Peyer's patch (tissue), 4 donors: ENCODE measurements at regions not wholly inside any gene's neighbourhood (a gene's known extent, or its start where the extent isn't known, plus 50 kb on each side); places are given as distances from the start of the nearest gene placed in this dataset.

Source experiments
- DNase-seq, 3 donors: peaks; one replicate each; pipeline ENCODE4 v3.0.0-alpha.2; 2017 to 2019
- H3K27ac ChIP-seq, 4 donors: fragments of 200-600 bp; sonication (generic); one replicate each; pipeline ENCODE4 v1.5.1; 2016 to 2019
- H3K27me3 ChIP-seq, 2 donors: fragments of 200-600 bp; sonication (generic); one replicate each; pipeline ENCODE4 v1.5.1; 2019
- H3K36me3 ChIP-seq, 3 donors: fragments of 200-600 bp; sonication (generic); one replicate each; pipeline ENCODE4 v1.5.1; 2016 to 2019
- H3K4me1 ChIP-seq, 4 donors: fragments of 200-600 bp; sonication (generic); one replicate each; pipeline ENCODE4 v1.5.1; 2016 to 2019
- H3K4me3 ChIP-seq, 4 donors: fragments of 200-600 bp; sonication (generic); 1 replicate in 3 of 4; 2 replicates in 1 of 4; pipeline ENCODE4 v1.5.1; 2016 to 2019; ENCODE audit warnings: mild to moderate bottlenecking in 1 of 4
- H3K9me3 ChIP-seq, 4 donors: fragments of 200-600 bp; sonication (generic); one replicate each; pipeline ENCODE4 v1.5.1; 2016 to 2019; ENCODE audit warnings: mild to moderate bottlenecking in 1 of 4
- CTCF ChIP-seq, 6 experiments: fragments of 450-650 bp in 4 of 6; fragments of 200-600 bp in 2 of 6; sonication (generic) in 1 of 6; IDR thresholded peaks; one replicate each; pipeline ENCODE4 v1.5.1; 2017 to 2019; ENCODE audit warnings: antibody characterized with exemption in 6 of 6, mild to moderate bottlenecking in 3 of 6, moderate library complexity in 1 of 6
- POLR2A ChIP-seq, 2 donors: fragments of 450-650 bp; IDR thresholded peaks; one replicate each; pipeline ENCODE4 v1.5.1; 2017; ENCODE audit warnings: antibody characterized with exemption in 2 of 2, mild to moderate bottlenecking in 2 of 2, moderate library complexity in 2 of 2

- no peak for TF ChIP-seq POLR2A (IDR thresholded peaks at IDR 0.05)
- no peak for TF ChIP-seq CTCF (IDR thresholded peaks at IDR 0.05)
- Histone ChIP-seq H3K27ac (no peak overlapping the region), H3K4me3 (no peak overlapping the region), H3K9me3 (no peaks in the 10 kb centered on the region), H3K4me1 (no peaks in the 10 kb centered on the region), H3K36me3 (no peaks in the 10 kb centered on the region), H3K27me3 (no peaks in the 10 kb centered on the region)
- DNase-seq: no peak
These were observed 157.6 kb downstream of the EN1 start for GRCh38 chr2:118689874-118690273.

- Histone ChIP-seq H3K27me3 (no peaks in the 10 kb centered on the region), H3K9me3 (no peaks in the 10 kb centered on the region), H3K27ac (no peak overlapping the region), H3K4me1 (no peaks in the 10 kb centered on the region), H3K36me3 (no peaks in the 10 kb centered on the region), H3K4me3 (no peak overlapping the region)
- no peak for DNase-seq
- TF ChIP-seq CTCF (IDR thresholded peaks at IDR 0.05) (no peak), POLR2A (IDR thresholded peaks at IDR 0.05) (no peak)
These were observed 158.0 kb downstream of the EN1 start for GRCh38 chr2:118689456-118689855.

GRCh38 chr2:118689033-118689432 is 158.4 kb downstream of the EN1 start:
- H3K27me3 ChIP-seq: no peaks in the 10 kb centered on the region
- no peaks in the 10 kb centered on the region for H3K36me3 ChIP-seq
- no peak for TF ChIP-seq CTCF (IDR thresholded peaks at IDR 0.05)
- no peak for TF ChIP-seq POLR2A (IDR thresholded peaks at IDR 0.05)
- DNase-seq: no peak
- no peaks in the 10 kb centered on the region for H3K4me1 ChIP-seq
- no peak overlapping the region for H3K27ac ChIP-seq
- no peaks in the 10 kb centered on the region for H3K9me3 ChIP-seq
- no peak overlapping the region for H3K4me3 ChIP-seq

- TF ChIP-seq POLR2A (IDR thresholded peaks at IDR 0.05) (no peak), CTCF (IDR thresholded peaks at IDR 0.05) (no peak)
- no peaks in the 10 kb centered on the region for H3K36me3 ChIP-seq
- H3K27ac ChIP-seq: no peak overlapping the region
- no peak overlapping the region for H3K4me3 ChIP-seq
- no peaks in the 10 kb centered on the region for H3K4me1 ChIP-seq
- no peak for DNase-seq
- H3K27me3 ChIP-seq: no peaks in the 10 kb centered on the region
- no peaks in the 10 kb centered on the region for H3K9me3 ChIP-seq
These were observed 159.8 kb downstream of the EN1 start for GRCh38 chr2:118687698-118688097.

GRCh38 chr2:118687192-118687591 is 160.3 kb downstream of the EN1 start:
- no peaks in the 10 kb centered on the region for H3K27me3 ChIP-seq
- TF ChIP-seq POLR2A (IDR thresholded peaks at IDR 0.05) (no peak), CTCF (IDR thresholded peaks at IDR 0.05) (no peak)
- no peak overlapping the region for H3K4me3 ChIP-seq
- no peaks in the 10 kb centered on the region for H3K36me3 ChIP-seq
- no peaks in the 10 kb centered on the region for H3K4me1 ChIP-seq
- H3K9me3 ChIP-seq: no peaks in the 10 kb centered on the region
- no peak for DNase-seq
- no peak overlapping the region for H3K27ac ChIP-seq

GRCh38 chr2:118686346-118686745 is 161.1 kb downstream of the EN1 start:
- no peaks in the 10 kb centered on the region for H3K36me3 ChIP-seq

More at GRCh38 chr2:118686346-118686745, 161.1 kb downstream of the EN1 start:
- Histone ChIP-seq H3K4me1 (no peaks in the 10 kb centered on the region), H3K9me3 (no peaks in the 10 kb centered on the region), H3K27me3 (no peaks in the 10 kb centered on the region), H3K27ac (no peak overlapping the region), H3K4me3 (no peak overlapping the region)
- TF ChIP-seq CTCF (IDR thresholded peaks at IDR 0.05): no peak
- no peak for TF ChIP-seq POLR2A (IDR thresholded peaks at IDR 0.05)
- no peak for DNase-seq
